Thyroid gland (tissue), 4 donors: ENCODE measurements at regions not wholly inside any gene's neighbourhood (a gene's known extent, or its start where the extent isn't known, plus 50 kb on each side); places are given as distances from the start of the nearest gene placed in this dataset.

ENCODE experiments used
- POLR2A ChIP-seq, 2 donors: fragments of 450-650 bp; IDR thresholded peaks; one replicate each; pipeline ENCODE4 v1.6.1; 2017; ENCODE audit warnings: antibody characterized with exemption in 2 of 2, mild to moderate bottlenecking in 2 of 2, moderate library complexity in 1 of 2
- TF ChIP-seq, protein P1 (sequence below), 6 experiments: fragments of 200-600 bp in 3 of 6; fragments of 450-650 bp in 3 of 6; sonication (generic) in 3 of 6; IDR thresholded peaks; one replicate each; pipeline ENCODE4 v1.5.1; 2016 to 2019; ENCODE audit warnings: antibody characterized with exemption in 6 of 6, mild to moderate bottlenecking in 2 of 6, inconsistent platforms in 1 of 6, moderate library complexity in 1 of 6

DNA sequence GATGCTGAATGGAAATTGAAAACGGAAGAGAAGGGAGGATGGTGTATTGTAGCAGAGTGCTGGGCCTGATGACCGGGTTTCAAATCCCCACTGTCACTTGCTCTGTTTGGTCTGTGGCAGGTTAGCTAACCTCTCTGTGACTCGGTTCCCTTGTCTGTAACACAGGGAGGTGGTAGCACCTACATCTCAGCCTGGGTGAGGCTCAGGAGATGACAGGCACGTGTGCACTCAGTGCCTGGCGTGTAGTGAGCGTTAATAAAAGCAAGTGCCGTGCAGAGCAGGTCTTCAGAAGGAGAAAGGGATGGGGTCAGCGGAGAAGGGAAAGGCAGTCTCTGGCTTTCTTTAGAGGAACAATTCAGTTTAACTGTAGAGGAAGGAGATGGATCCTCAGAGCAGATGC is 125.5 kb upstream of the SMIM21 start:
- TF ChIP-seq, protein P1, sequence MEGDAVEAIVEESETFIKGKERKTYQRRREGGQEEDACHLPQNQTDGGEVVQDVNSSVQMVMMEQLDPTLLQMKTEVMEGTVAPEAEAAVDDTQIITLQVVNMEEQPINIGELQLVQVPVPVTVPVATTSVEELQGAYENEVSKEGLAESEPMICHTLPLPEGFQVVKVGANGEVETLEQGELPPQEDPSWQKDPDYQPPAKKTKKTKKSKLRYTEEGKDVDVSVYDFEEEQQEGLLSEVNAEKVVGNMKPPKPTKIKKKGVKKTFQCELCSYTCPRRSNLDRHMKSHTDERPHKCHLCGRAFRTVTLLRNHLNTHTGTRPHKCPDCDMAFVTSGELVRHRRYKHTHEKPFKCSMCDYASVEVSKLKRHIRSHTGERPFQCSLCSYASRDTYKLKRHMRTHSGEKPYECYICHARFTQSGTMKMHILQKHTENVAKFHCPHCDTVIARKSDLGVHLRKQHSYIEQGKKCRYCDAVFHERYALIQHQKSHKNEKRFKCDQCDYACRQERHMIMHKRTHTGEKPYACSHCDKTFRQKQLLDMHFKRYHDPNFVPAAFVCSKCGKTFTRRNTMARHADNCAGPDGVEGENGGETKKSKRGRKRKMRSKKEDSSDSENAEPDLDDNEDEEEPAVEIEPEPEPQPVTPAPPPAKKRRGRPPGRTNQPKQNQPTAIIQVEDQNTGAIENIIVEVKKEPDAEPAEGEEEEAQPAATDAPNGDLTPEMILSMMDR (IDR thresholded peaks at IDR 0.05), result no peak
- TF ChIP-seq POLR2A (IDR thresholded peaks at IDR 0.05), result no peak
